ENCODE measurements at regions not wholly inside any gene's neighbourhood (a gene's known extent, or its start where the extent isn't known, plus 50 kb on each side); places are given as distances from the start of the nearest gene placed in this dataset.

DNA sequence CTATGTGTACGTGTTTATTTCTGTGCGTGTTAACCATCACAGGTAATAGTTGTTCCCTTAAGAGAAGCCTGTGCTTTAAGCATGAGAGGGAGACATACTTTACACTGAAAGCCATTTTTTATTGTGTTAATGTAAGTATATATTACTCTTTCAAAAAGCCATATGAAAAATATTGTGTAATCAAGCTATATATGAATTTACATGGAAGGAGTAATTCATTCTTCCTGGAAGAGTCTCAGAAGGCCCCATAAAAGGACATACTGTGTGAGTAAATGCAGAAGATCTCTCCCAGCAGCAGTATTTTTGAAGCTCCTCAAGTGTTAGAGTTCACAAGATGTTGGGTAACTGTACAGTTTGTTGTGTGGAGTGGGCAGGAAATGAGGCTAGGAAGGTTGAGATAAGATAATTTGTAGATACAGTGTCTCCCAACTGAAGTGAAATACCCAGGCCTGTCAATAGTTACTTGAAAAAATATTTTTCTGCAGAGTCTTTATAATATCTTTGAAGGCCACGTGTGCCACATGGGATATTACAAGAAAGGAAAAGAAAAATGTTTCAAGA lies 138.3 kb downstream of the PTGER3 start:
- TF ChIP-seq, protein P1, sequence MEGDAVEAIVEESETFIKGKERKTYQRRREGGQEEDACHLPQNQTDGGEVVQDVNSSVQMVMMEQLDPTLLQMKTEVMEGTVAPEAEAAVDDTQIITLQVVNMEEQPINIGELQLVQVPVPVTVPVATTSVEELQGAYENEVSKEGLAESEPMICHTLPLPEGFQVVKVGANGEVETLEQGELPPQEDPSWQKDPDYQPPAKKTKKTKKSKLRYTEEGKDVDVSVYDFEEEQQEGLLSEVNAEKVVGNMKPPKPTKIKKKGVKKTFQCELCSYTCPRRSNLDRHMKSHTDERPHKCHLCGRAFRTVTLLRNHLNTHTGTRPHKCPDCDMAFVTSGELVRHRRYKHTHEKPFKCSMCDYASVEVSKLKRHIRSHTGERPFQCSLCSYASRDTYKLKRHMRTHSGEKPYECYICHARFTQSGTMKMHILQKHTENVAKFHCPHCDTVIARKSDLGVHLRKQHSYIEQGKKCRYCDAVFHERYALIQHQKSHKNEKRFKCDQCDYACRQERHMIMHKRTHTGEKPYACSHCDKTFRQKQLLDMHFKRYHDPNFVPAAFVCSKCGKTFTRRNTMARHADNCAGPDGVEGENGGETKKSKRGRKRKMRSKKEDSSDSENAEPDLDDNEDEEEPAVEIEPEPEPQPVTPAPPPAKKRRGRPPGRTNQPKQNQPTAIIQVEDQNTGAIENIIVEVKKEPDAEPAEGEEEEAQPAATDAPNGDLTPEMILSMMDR (IDR thresholded peaks at IDR 0.05; ENCODE audit: partially characterized antibody, unreplicated experiment) = no peak
- no peak overlapping the region for H3K27ac Mint-ChIP-seq (ENCODE audit: unreplicated experiment)
- DNase-seq = no peak
- H3K4me1 Mint-ChIP-seq (ENCODE audit: low read depth, unreplicated experiment) = no peaks in the 10 kb centered on the region
- no peak overlapping the region for H3K4me3 Mint-ChIP-seq (ENCODE audit: unreplicated experiment)
- no peaks in the 10 kb centered on the region for H3K9me3 Mint-ChIP-seq (ENCODE audit: unreplicated experiment)
- H3K36me3 Mint-ChIP-seq (ENCODE audit: unreplicated experiment) = no peaks in the 10 kb centered on the region
- peaks cover 1% of the 10 kb centered on the region for H3K27me3 Mint-ChIP-seq (ENCODE audit: unreplicated experiment)

DNA sequence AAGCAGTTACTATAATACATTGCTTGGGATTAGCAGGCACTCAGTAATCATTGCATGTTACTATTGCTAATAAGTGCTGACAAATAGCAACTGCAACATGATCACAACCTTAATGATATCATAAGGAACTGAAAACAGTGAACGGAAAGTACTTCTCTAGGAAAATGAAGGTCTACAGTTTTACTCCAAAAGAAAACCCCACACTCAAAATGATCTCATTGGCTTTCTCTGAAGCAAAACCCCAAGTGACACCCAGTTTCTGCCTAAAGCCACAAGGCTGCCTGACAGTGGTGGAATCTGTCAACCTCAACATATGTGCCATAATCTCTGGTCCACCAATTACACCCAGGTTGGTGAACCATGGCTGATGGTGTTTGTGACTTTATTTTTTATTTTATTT lies 137.6 kb downstream of the PTGER3 start:
- no peaks in the 10 kb centered on the region for H3K9me3 Mint-ChIP-seq (ENCODE audit: unreplicated experiment)
- TF ChIP-seq, protein P1 (IDR thresholded peaks at IDR 0.05; ENCODE audit: partially characterized antibody, unreplicated experiment) = no peak
- no peaks in the 10 kb centered on the region for H3K4me1 Mint-ChIP-seq (ENCODE audit: low read depth, unreplicated experiment)
- H3K36me3 Mint-ChIP-seq (ENCODE audit: unreplicated experiment) = no peaks in the 10 kb centered on the region
- peaks cover 1% of the 10 kb centered on the region for H3K27me3 Mint-ChIP-seq (ENCODE audit: unreplicated experiment)
- no peak for DNase-seq
- no peak overlapping the region for H3K27ac Mint-ChIP-seq (ENCODE audit: unreplicated experiment)
- H3K4me3 Mint-ChIP-seq (ENCODE audit: unreplicated experiment) = no peak overlapping the region

DNA sequence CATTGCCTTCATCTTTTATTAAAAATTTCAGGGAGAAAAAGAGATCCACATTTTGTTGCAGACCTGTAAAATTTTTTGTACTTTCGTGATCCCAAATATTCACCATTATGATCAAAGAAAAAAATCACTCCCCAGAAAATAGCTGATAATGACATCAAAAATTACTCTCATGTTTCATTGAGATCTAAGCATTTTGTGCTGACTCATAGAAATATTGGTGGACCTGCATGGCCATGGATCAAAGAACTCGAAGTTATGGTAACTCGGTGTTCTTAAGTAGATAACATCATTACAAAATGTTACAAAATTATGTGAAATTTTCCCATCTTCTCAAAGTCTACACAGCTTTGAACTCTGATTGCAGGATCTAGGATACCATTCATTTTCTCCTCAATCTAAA lies 135.8 kb downstream of the PTGER3 start:
- Mint-ChIP-seq H3K4me3 (ENCODE audit: unreplicated experiment) (no peak overlapping the region), H3K4me1 (ENCODE audit: low read depth, unreplicated experiment) (no peaks in the 10 kb centered on the region), H3K27ac (ENCODE audit: unreplicated experiment) (no peak overlapping the region), H3K36me3 (ENCODE audit: unreplicated experiment) (no peaks in the 10 kb centered on the region), H3K27me3 (ENCODE audit: unreplicated experiment) (no peaks in the 10 kb centered on the region), H3K9me3 (ENCODE audit: unreplicated experiment) (no peaks in the 10 kb centered on the region)
- no peak for DNase-seq
- TF ChIP-seq, protein P1 (IDR thresholded peaks at IDR 0.05; ENCODE audit: partially characterized antibody, unreplicated experiment) = no peak

DNA sequence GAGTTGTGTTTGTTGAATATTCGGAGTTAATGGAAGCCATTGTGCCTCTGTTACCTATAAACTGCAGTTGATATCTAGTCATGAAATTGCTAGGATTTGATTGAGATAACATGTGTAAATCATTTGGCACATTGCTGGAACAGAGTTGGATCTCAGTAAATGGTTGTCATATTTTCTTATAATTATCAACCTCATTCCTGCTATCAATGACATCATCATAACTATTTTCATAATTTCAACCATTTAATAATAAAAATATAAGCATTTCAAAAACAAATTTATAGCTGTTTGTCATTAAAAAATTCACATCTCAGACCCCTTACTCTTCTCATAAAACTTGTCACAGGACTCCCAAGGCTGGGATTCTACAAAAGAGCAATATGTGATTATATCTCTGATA lies 133.4 kb downstream of the PTGER3 start:
- H3K4me1 Mint-ChIP-seq (ENCODE audit: low read depth, unreplicated experiment) = no peaks in the 10 kb centered on the region
- H3K4me3 Mint-ChIP-seq (ENCODE audit: unreplicated experiment) = no peak overlapping the region
- no peaks in the 10 kb centered on the region for H3K27me3 Mint-ChIP-seq (ENCODE audit: unreplicated experiment)
- DNase-seq = no peak
- no peaks in the 10 kb centered on the region for H3K9me3 Mint-ChIP-seq (ENCODE audit: unreplicated experiment)
- H3K36me3 Mint-ChIP-seq (ENCODE audit: unreplicated experiment) = no peaks in the 10 kb centered on the region
- TF ChIP-seq, protein P1 (IDR thresholded peaks at IDR 0.05; ENCODE audit: partially characterized antibody, unreplicated experiment) = no peak
- H3K27ac Mint-ChIP-seq (ENCODE audit: unreplicated experiment) = no peak overlapping the region

DNA sequence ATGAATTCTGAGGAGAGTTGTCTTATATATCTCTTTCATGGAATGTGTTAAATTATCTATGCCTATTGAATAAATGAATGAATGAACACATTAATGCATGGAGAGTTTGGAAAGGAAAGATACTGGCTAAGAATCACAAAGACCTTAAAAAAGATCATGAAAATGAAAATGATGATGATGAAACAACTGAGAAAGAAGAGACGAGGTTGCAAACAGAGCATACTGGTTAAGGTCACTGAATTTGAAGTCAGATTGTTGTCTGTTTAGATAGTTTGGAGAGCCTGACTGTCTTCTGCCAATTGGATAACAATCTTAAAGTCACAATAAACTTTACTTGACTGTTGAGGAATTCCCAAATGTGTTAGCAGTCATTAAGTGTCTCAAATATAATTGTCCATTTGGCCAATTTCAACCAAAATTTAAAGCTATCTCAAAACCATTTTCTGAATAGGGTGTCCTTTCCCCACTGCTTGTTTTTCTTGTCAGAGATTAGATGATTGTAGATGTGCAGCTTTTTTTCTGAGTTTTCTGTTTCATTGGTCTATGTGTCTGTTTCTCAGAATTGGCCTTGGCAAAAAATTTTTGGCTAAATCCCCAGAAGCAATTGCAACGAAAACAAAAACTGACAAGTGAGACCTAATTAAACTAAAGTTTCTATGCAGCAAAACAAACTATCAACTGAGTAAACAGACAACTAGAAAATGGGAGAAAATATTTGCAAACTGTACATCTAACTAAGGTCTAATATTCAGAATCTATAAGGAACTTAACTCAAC lies 132.2 kb downstream of the PTGER3 start:
- H3K36me3 Mint-ChIP-seq (ENCODE audit: unreplicated experiment) = no peaks in the 10 kb centered on the region
- no peaks in the 10 kb centered on the region for H3K4me1 Mint-ChIP-seq (ENCODE audit: low read depth, unreplicated experiment)
- H3K27me3 Mint-ChIP-seq (ENCODE audit: unreplicated experiment) = no peaks in the 10 kb centered on the region
- no peak for DNase-seq
- TF ChIP-seq, protein P1 (IDR thresholded peaks at IDR 0.05; ENCODE audit: partially characterized antibody, unreplicated experiment) = no peak
- no peaks in the 10 kb centered on the region for H3K9me3 Mint-ChIP-seq (ENCODE audit: unreplicated experiment)
- H3K27ac Mint-ChIP-seq (ENCODE audit: unreplicated experiment) = no peak overlapping the region
- no peak overlapping the region for H3K4me3 Mint-ChIP-seq (ENCODE audit: unreplicated experiment)
